SK-N-SH (cell line): ENCODE measurements at regions not wholly inside any gene's neighbourhood (a gene's known extent, or its start where the extent isn't known, plus 50 kb on each side); places are given as distances from the start of the nearest gene placed in this dataset.

ENCODE experiments used
- CTCF ChIA-PET: fragments of 300-600, 350-600 bp; formaldehyde crosslinking; extraction: SDS; loops from one replicate; lab custom pipeline; 2021; lab: Yijun Ruan, JAX
- POLR2A ChIA-PET: fragments of 350-600 bp; sonication (Branson Sonifier 250); formaldehyde crosslinking; extraction: SDS; loops from one replicate; lab custom pipeline; 2020; ENCODE audit warnings: antibody characterized with exemption, inconsistent platforms; lab: Yijun Ruan, JAX
- DNase-seq: peaks from one replicate; pipeline ENCODE4 v3.0.0; 2012
- H2AFZ ChIP-seq: fragments of 200-600 bp; sonication (generic); 2 replicates; pipeline ENCODE4 v1.8.1; 2016; ENCODE audit warnings: antibody characterized with exemption, mild to moderate bottlenecking, low read depth
- H3F3A ChIP-seq: fragments of 200-600 bp; sonication (generic); replicated peaks from 2 replicates; pipeline ENCODE3; 2016; ENCODE audit warnings: antibody characterized with exemption, mild to moderate bottlenecking; ENCODE audit not compliant: insufficient read depth
- H3K27ac ChIP-seq, 2 experiments: fragments of 200-500 bp in 1 of 2; fragments of 200-600 bp in 1 of 2; sonication (Bioruptor generic) in 1 of 2; sonication (generic), shearing (Covaris generic) in 1 of 2; 2 replicates each; pipeline versions ENCODE4 v1.5.1 to v1.6.1; 2014 to 2016; ENCODE audit warnings: low read depth in 2 of 2, inconsistent platforms in 1 of 2, low read length in 1 of 2, mild to moderate bottlenecking in 1 of 2, mixed read lengths in 1 of 2
- H3K27me3 ChIP-seq: fragments of 200-600 bp; sonication (generic), shearing (Covaris generic); 2 replicates; pipeline ENCODE4 v1.6.1; 2016; ENCODE audit warnings: mixed run types; ENCODE audit not compliant: insufficient read depth
- H3K36me3 ChIP-seq, 2 experiments: fragments of 200-500 bp in 1 of 2; fragments of 200-600 bp in 1 of 2; sonication (Bioruptor generic) in 1 of 2; sonication (generic) in 1 of 2; replicated peaks in 1 of 2; 2 replicates each; pipeline versions ENCODE3 to v1.5.1; 2014 to 2016; ENCODE audit warnings: low read length in 1 of 2, mild to moderate bottlenecking in 1 of 2; ENCODE audit not compliant: insufficient read depth in 2 of 2, control insufficient read depth in 1 of 2
- H3K4me1 ChIP-seq, 2 experiments: fragments of 200-500 bp in 1 of 2; fragments of 200-600 bp in 1 of 2; sonication (Bioruptor generic) in 1 of 2; sonication (generic), shearing (Covaris generic) in 1 of 2; 2 replicates each; pipeline versions ENCODE4 v1.5.1 to v1.6.1; 2014 to 2016; ENCODE audit warnings: low read depth in 1 of 2, low read length in 1 of 2, mixed run types in 1 of 2; ENCODE audit not compliant: insufficient read depth in 2 of 2, control insufficient read depth in 1 of 2
- H3K4me2 ChIP-seq: fragments of 200-600 bp; sonication (generic), shearing (Covaris generic); 2 replicates; pipeline ENCODE4 v1.6.1; 2017; ENCODE audit warnings: mixed run types
- H3K4me3 ChIP-seq, 2 experiments: fragments of 200-500 bp in 1 of 2; fragments of 200-600 bp in 1 of 2; sonication (Bioruptor generic) in 1 of 2; sonication (generic), shearing (Covaris generic) in 1 of 2; 2 replicates each; pipeline versions ENCODE4 v1.5.1 to v1.8.1; 2014 to 2016; ENCODE audit warnings: low read depth in 2 of 2, inconsistent platforms in 1 of 2, low read length in 1 of 2, mild to moderate bottlenecking in 1 of 2, mixed read lengths in 1 of 2, moderate library complexity in 1 of 2
- H3K79me2 ChIP-seq: fragments of 200-600 bp; sonication (generic); 2 replicates; pipeline ENCODE4 v1.8.1; 2017; ENCODE audit warnings: mild to moderate bottlenecking; ENCODE audit not compliant: insufficient read depth
- H3K9ac ChIP-seq: fragments of 200-600 bp; sonication (generic); 2 replicates; pipeline ENCODE4 v1.6.1; 2017; ENCODE audit warnings: mixed run types
- H3K9me2 ChIP-seq: fragments of 200-600 bp; sonication (generic); 2 replicates; pipeline ENCODE4 v1.6.1; 2017; ENCODE audit warnings: mixed run types
- H3K9me3 ChIP-seq: fragments of 200-600 bp; sonication (generic); 2 replicates; pipeline ENCODE4 v1.6.1; 2017; ENCODE audit warnings: mixed run types, mild to moderate bottlenecking, moderate library complexity
- H4K20me1 ChIP-seq: fragments of 200-600 bp; sonication (generic); 2 replicates; pipeline ENCODE4 v1.6.1; 2017; ENCODE audit warnings: mild to moderate bottlenecking, mixed run types; ENCODE audit not compliant: insufficient read depth
- CHD2 ChIP-seq: fragments of 150-350 bp; IDR thresholded peaks from 2 replicates; pipeline ENCODE4 v1.6.1; 2018; ENCODE audit warnings: low read length; ENCODE audit not compliant: partially characterized antibody
- CTCF ChIP-seq: fragments of 200-600 bp; sonication (generic); IDR thresholded peaks from 2 replicates; pipeline ENCODE4 v1.6.1; 2017; ENCODE audit warnings: antibody characterized with exemption, mild to moderate bottlenecking, moderate library complexity
- ELF1 ChIP-seq: IDR thresholded peaks from 2 replicates; pipeline ENCODE4 v1.4.0; 2012
- EZH2phosphoT487 ChIP-seq: fragments of 200-600 bp; sonication (generic); IDR thresholded peaks from 2 replicates; pipeline ENCODE4 v1.6.1; 2017; ENCODE audit warnings: low read depth, mixed run types, mild to moderate bottlenecking, antibody characterized with exemption, moderate library complexity, borderline replicate concordance
- FOSL2 ChIP-seq: IDR thresholded peaks from 2 replicates; pipeline ENCODE4 v1.4.0; 2012; ENCODE audit warnings: low read depth, mild to moderate bottlenecking, moderate library complexity, borderline replicate concordance
- FOXJ3 ChIP-seq: sonication (generic); formaldehyde crosslinking; IDR thresholded peaks from 2 replicates; pipeline ENCODE4 v1.5.1; 2020; ENCODE audit warnings: mild to moderate bottlenecking, missing genetic modification reagents
- FOXM1 ChIP-seq: IDR thresholded peaks from 2 replicates; pipeline ENCODE4 v1.4.0; 2012; ENCODE audit warnings: low read depth, mild to moderate bottlenecking
- GABPA ChIP-seq: IDR thresholded peaks from 2 replicates; pipeline ENCODE4 v1.4.0; 2012; ENCODE audit warnings: low read depth, mild to moderate bottlenecking
- GATA2 ChIP-seq: sonication (generic); formaldehyde crosslinking; IDR thresholded peaks from 2 replicates; pipeline ENCODE4 v1.5.0; 2020; ENCODE audit warnings: mild to moderate bottlenecking, missing genetic modification reagents
- IRF3 ChIP-seq: fragments of 150-350 bp; IDR thresholded peaks from 2 replicates; pipeline ENCODE4 v1.6.1; 2016; ENCODE audit warnings: mild to moderate bottlenecking, low read depth, low read length
- JUND ChIP-seq: IDR thresholded peaks from 2 replicates; pipeline ENCODE4 v1.4.0; 2012
- POLR2AphosphoS5 ChIP-seq: IDR thresholded peaks from 2 replicates; pipeline ENCODE4 v1.6.1; 2012; ENCODE audit warnings: low read depth, low read length
- RXRA ChIP-seq: IDR thresholded peaks from 2 replicates; pipeline ENCODE4 v1.4.0; 2012; ENCODE audit warnings: low read depth, mild to moderate bottlenecking, borderline replicate concordance
- SIN3A ChIP-seq: IDR thresholded peaks from 2 replicates; pipeline ENCODE4 v1.6.1; 2012; ENCODE audit warnings: low read depth, mild to moderate bottlenecking, low read length, moderate library complexity, borderline replicate concordance
- SMC3 ChIP-seq: IDR thresholded peaks from 2 replicates; pipeline ENCODE4 v1.6.1; 2012; ENCODE audit warnings: low read depth, low read length, improper control_type of control experiment
- TEAD4 ChIP-seq: IDR thresholded peaks from 2 replicates; pipeline ENCODE4 v1.4.0; 2012; ENCODE audit warnings: mild to moderate bottlenecking, borderline replicate concordance; ENCODE audit not compliant: insufficient read depth
- USF1 ChIP-seq: IDR thresholded peaks from 2 replicates; pipeline ENCODE4 v1.4.0; 2012; ENCODE audit warnings: low read depth, borderline replicate concordance
- USF2 ChIP-seq: fragments of 150-350 bp; IDR thresholded peaks from 2 replicates; pipeline ENCODE4 v1.6.1; 2017; ENCODE audit warnings: antibody characterized with exemption, low read length, low read depth, borderline replicate concordance
- YY1 ChIP-seq: IDR thresholded peaks from 2 replicates; pipeline ENCODE4 v1.4.0; 2012; ENCODE audit warnings: low read depth, mild to moderate bottlenecking
- WGBS: methylation state at CpG from one replicate; pipeline ENCODE4 v1.1.6; 2017; ENCODE audit warnings: low lambda C conversion rate; 5-methylcytosine and 5-hydroxymethylcytosine counted together

- Histone ChIP-seq H4K20me1 (no peaks in the 10 kb centered on the region), H3K4me3 (no peak overlapping the region), H3K27ac (no peak overlapping the region), H3K9ac (no peak overlapping the region), H3K27me3 (no peaks in the 10 kb centered on the region), H3K79me2 (no peaks in the 10 kb centered on the region), H2AFZ (no peak overlapping the region), H3K36me3 (no peaks in the 10 kb centered on the region), H3K9me3 (no peaks in the 10 kb centered on the region), H3K9me2 (no peaks in the 10 kb centered on the region), H3F3A (no peaks in the 10 kb centered on the region), H3K4me2 (no peak overlapping the region), H3K4me1 (no peaks in the 10 kb centered on the region)
- no peak for TF ChIP-seq USF1
- no peak for TF ChIP-seq USF2
- no peak for TF ChIP-seq YY1
- no peak for TF ChIP-seq TEAD4
- no peak for TF ChIP-seq ELF1
- TF ChIP-seq EZH2phosphoT487: no peak
- TF ChIP-seq GABPA: no peak
- no peak for TF ChIP-seq FOXM1
- no peak for TF ChIP-seq POLR2AphosphoS5
- no peak for TF ChIP-seq RXRA
- TF ChIP-seq FOSL2: no peak
- TF ChIP-seq IRF3: no peak
- TF ChIP-seq SIN3A: no peak
- no peak for TF ChIP-seq JUND
- TF ChIP-seq CTCF: no peak
- no peak for TF ChIP-seq SMC3
- no peak for TF ChIP-seq CHD2
- TF ChIP-seq GATA2: no peak
- TF ChIP-seq FOXJ3 (CRISPR knock-in tag): no peak
- no peak for DNase-seq
- 4% methylated on average over 9 of the region's 9 CpGs for WGBS
- CTCF ChIA-PET: no interaction called here
- POLR2A ChIA-PET: no interaction called here
Measured at GRCh38 chr5:4098226-4098625, 502.6 kb downstream of the IRX1 start.
